HG03280 (cell line): ENCODE measurements at regions not wholly inside any gene's neighbourhood (a gene's known extent, or its start where the extent isn't known, plus 50 kb on each side); places are given as distances from the start of the nearest gene placed in this dataset.
"Not testable (repeated sequence)": the region's sequence is repeated elsewhere in the genome, so short reads cannot be mapped to it uniquely, and the experiment has no call there.

Experiments
- ATAC-seq: cut with Tn5 transposase; IDR thresholded peaks from one replicate; pipeline ENCODE4 v1.9.1; 2021; ENCODE audit warnings: mild to moderate bottlenecking, moderate library complexity; ENCODE audit not compliant: unreplicated experiment

GRCh38 chr12:44457465-44457864 lies 418.6 kb downstream of the NELL2 start:
- no peak for ATAC-seq

- ATAC-seq, result not testable (repeated sequence)
These were observed 421.2 kb downstream of the NELL2 start for GRCh38 chr12:44454959-44455358.

- ATAC-seq, result no peak
These were observed 429.9 kb downstream of the NELL2 start for GRCh38 chr12:44446181-44446580.

GRCh38 chr12:44441155-44441554 lies 435.0 kb downstream of the NELL2 start:
- peak; percentile 64 for ATAC-seq
